ENCODE measurements at regions not wholly inside any gene's neighbourhood (a gene's known extent, or its start where the extent isn't known, plus 50 kb on each side); places are given as distances from the start of the nearest gene placed in this dataset.

- TF ChIP-seq, protein P1, sequence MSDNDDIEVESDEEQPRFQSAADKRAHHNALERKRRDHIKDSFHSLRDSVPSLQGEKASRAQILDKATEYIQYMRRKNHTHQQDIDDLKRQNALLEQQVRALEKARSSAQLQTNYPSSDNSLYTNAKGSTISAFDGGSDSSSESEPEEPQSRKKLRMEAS (IDR thresholded peaks at IDR 0.05; ENCODE audit: low read depth, low read length): no peak
Observed at GRCh38 chr3:55364421-55364820, 122.7 kb downstream of the WNT5A start (continued).

DNA sequence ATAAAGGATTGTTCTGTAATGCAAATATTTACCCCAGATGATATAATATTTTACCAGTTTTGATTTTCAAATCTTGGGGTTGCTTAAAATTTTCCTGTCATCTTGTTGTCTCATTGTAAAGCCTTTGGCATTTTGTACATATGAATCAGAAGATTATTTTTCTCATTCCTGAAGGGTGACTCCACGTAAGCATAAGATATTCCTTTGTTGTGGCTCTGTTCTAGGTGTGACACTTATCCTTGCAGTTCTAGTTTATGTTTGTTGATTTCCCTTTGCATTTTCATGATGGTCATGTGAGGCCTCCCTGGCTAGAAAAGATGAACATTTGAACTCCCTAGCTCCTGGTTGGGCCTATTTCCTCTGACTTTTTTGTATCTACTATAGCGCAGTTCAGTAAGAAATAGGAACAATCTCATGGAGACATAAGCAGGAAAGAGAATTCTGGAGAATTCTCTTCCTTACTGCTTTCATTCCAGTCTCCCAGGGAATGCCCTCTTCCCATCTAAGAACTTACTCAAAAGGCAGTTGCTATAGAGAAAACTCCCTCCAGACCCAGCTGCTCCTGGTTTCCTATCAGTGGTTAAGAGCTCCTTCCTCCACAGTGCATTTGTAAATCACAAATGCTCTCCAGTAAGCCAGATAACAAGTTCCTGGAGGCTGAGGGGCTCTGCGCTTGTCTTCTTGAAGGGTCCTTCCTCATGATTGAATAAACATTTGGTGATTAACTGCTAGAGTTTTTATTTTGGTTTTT, 124.7 kb downstream of the WNT5A start:
- ChIA-PET RAD21 (ENCODE audit: unreplicated experiment) (no interaction called here), CTCF (interaction anchor here (1.0 kb wide), 1 partner anchor 12 kb away, joined by 4 read pairs; no protein-coding TSS in a partner anchor)

More for the DNA sequence above, 124.7 kb downstream of the WNT5A start:
- no peak overlapping the region for H3K9ac ChIP-seq (ENCODE audit: control insufficient read depth, insufficient read depth, low read length)
- ChIA-PET SMC1A (ENCODE audit: uncharacterized antibody, unreplicated experiment) (no interaction called here), POLR2A (no interaction called here)
- no peaks in the 10 kb centered on the region; a peak in 2 of 4 replicates for H3K27me3 ChIP-seq (replicated peaks in 1 of 2; ENCODE audit: control insufficient read depth in 2 of 2, insufficient read depth in 2 of 2, low read length in 1 of 2)
- no peaks in the 10 kb centered on the region for H3K79me2 ChIP-seq (ENCODE audit: control insufficient read depth, insufficient read depth, low read length)
- H3K36me3 ChIP-seq (ENCODE audit: control insufficient read depth in 2 of 2, insufficient read depth in 2 of 2, low read length in 1 of 2): no peaks in the 10 kb centered on the region
- H3K4me1 ChIP-seq (ENCODE audit: control insufficient read depth, insufficient read depth, low read length): no peaks in the 10 kb centered on the region
- intact Hi-C loops (cut with micrococcal nuclease; ENCODE audit: unreplicated experiment) (no loop called here), in situ Hi-C loops (cut with MboI) (no loop called here)
- WGBS (ENCODE audit: insufficient coverage, insufficient replicate concordance, low lambda C conversion rate, missing lambda C conversion rate): 40% methylated on average over 3 of the region's 3 CpGs
- no peak for ATAC-seq
- no peak overlapping the region for H3K4me3 ChIP-seq
- TF ChIP-seq, protein P2, sequence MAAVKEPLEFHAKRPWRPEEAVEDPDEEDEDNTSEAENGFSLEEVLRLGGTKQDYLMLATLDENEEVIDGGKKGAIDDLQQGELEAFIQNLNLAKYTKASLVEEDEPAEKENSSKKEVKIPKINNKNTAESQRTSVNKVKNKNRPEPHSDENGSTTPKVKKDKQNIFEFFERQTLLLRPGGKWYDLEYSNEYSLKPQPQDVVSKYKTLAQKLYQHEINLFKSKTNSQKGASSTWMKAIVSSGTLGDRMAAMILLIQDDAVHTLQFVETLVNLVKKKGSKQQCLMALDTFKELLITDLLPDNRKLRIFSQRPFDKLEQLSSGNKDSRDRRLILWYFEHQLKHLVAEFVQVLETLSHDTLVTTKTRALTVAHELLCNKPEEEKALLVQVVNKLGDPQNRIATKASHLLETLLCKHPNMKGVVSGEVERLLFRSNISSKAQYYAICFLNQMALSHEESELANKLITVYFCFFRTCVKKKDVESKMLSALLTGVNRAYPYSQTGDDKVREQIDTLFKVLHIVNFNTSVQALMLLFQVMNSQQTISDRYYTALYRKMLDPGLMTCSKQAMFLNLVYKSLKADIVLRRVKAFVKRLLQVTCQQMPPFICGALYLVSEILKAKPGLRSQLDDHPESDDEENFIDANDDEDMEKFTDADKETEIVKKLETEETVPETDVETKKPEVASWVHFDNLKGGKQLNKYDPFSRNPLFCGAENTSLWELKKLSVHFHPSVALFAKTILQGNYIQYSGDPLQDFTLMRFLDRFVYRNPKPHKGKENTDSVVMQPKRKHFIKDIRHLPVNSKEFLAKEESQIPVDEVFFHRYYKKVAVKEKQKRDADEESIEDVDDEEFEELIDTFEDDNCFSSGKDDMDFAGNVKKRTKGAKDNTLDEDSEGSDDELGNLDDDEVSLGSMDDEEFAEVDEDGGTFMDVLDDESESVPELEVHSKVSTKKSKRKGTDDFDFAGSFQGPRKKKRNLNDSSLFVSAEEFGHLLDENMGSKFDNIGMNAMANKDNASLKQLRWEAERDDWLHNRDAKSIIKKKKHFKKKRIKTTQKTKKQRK (IDR thresholded peaks at IDR 0.05; ENCODE audit: low read depth, low read length): no peak
- TF ChIP-seq PAX5 (IDR thresholded peaks at IDR 0.05; ENCODE audit: borderline replicate concordance, low read depth, low read length) (no peak), KLF5 (IDR thresholded peaks at IDR 0.05; ENCODE audit: partially characterized antibody) (no peak), MEF2B (IDR thresholded peaks at IDR 0.05; ENCODE audit: partially characterized antibody, poor library complexity, severe bottlenecking) (no peak), HDAC6 (IDR thresholded peaks at IDR 0.05; ENCODE audit: unreplicated experiment) (no peak), ELK1 (IDR thresholded peaks at IDR 0.05; ENCODE audit: low read depth, low read length) (no peak), ASH2L (IDR thresholded peaks at IDR 0.05; ENCODE audit: borderline replicate concordance, low read depth) (no peak), SREBF1 (IDR thresholded peaks at IDR 0.05; ENCODE audit: low read length) (no peak), SPI1 (IDR thresholded peaks at IDR 0.05; ENCODE audit: borderline replicate concordance, insufficient read depth, low read depth, low read length) (no peak), ZNF217 (IDR thresholded peaks at IDR 0.05) (no peak), GABPA (IDR thresholded peaks at IDR 0.05; ENCODE audit: low read depth) (no peak), SIN3A (IDR thresholded peaks at IDR 0.05; ENCODE audit: low read depth, low read length) (no peak)
- TF ChIP-seq, protein P3, sequence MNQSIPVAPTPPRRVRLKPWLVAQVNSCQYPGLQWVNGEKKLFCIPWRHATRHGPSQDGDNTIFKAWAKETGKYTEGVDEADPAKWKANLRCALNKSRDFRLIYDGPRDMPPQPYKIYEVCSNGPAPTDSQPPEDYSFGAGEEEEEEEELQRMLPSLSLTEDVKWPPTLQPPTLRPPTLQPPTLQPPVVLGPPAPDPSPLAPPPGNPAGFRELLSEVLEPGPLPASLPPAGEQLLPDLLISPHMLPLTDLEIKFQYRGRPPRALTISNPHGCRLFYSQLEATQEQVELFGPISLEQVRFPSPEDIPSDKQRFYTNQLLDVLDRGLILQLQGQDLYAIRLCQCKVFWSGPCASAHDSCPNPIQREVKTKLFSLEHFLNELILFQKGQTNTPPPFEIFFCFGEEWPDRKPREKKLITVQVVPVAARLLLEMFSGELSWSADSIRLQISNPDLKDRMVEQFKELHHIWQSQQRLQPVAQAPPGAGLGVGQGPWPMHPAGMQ (IDR thresholded peaks at IDR 0.05; ENCODE audit: borderline replicate concordance): no peak
- no peak overlapping the region for H3K27ac ChIP-seq (ENCODE audit: control insufficient read depth, insufficient read depth)
- no peak for DNase-seq (ENCODE audit: low read depth, low spot score)
- no peak for FAIRE-seq
- H3K9me3 ChIP-seq (replicated peaks; ENCODE audit: control insufficient read depth, insufficient read depth, low read length): no peaks in the 10 kb centered on the region
- no peak overlapping the region for H2AFZ ChIP-seq (ENCODE audit: control insufficient read depth, low read depth, low read length)
- no TSS peak for BruUV-seq (replicated peaks)
- H3K4me2 ChIP-seq (ENCODE audit: control insufficient read depth, insufficient read depth): no peak overlapping the region
- no peaks in the 10 kb centered on the region for H4K20me1 ChIP-seq (ENCODE audit: control insufficient read depth, insufficient read depth)

Data from GM12878 (cell line).